OCI-LY3 (cell line): ENCODE measurements at regions not wholly inside any gene's neighbourhood (a gene's known extent, or its start where the extent isn't known, plus 50 kb on each side); places are given as distances from the start of the nearest gene placed in this dataset.

Experiments used
- EZH2phosphoT487 ChIP-seq: fragments of 200-600 bp; shearing (Covaris generic); IDR thresholded peaks from 2 replicates; pipeline ENCODE4 v1.6.1; 2018; ENCODE audit warnings: antibody characterized with exemption, mixed run types, low read depth
- TF ChIP-seq, protein P1 (sequence below): fragments of 200-600, 300-600 bp; sonication (generic); IDR thresholded peaks from 2 replicates; pipeline ENCODE4 v1.5.1; 2014; ENCODE audit warnings: antibody characterized with exemption, low read length, low read depth

- TF ChIP-seq, protein P1, sequence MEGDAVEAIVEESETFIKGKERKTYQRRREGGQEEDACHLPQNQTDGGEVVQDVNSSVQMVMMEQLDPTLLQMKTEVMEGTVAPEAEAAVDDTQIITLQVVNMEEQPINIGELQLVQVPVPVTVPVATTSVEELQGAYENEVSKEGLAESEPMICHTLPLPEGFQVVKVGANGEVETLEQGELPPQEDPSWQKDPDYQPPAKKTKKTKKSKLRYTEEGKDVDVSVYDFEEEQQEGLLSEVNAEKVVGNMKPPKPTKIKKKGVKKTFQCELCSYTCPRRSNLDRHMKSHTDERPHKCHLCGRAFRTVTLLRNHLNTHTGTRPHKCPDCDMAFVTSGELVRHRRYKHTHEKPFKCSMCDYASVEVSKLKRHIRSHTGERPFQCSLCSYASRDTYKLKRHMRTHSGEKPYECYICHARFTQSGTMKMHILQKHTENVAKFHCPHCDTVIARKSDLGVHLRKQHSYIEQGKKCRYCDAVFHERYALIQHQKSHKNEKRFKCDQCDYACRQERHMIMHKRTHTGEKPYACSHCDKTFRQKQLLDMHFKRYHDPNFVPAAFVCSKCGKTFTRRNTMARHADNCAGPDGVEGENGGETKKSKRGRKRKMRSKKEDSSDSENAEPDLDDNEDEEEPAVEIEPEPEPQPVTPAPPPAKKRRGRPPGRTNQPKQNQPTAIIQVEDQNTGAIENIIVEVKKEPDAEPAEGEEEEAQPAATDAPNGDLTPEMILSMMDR, result no peak
- TF ChIP-seq EZH2phosphoT487, result no peak
Measured at GRCh38 chr6:62740596-62740995, 454.6 kb upstream of the KHDRBS2 start.
